WTC11 (cell line): ENCODE measurements at regions not wholly inside any gene's neighbourhood (a gene's known extent, or its start where the extent isn't known, plus 50 kb on each side); places are given as distances from the start of the nearest gene placed in this dataset.

Experiments used
- ATAC-seq: fragments of 200-7000 bp; cut with Tn5 transposase; 2 replicates; pipeline ENCODE4 v1.10.0; 2021; ENCODE audit warnings: mild to moderate bottlenecking, moderate library complexity
- CTCF ChIA-PET: fragments of 300-600 bp; sonication (Branson Sonifier 250); formaldehyde crosslinking; loops from one replicate; lab custom pipeline; 2021; ENCODE audit warnings: antibody characterized with exemption; lab: Charles Lee
- POLR2A ChIA-PET: fragments of 350-600 bp; sonication (Branson Sonifier 250); formaldehyde crosslinking; loops from one replicate; lab custom pipeline; 2021; ENCODE audit warnings: antibody characterized with exemption; lab: Charles Lee
- DNase-seq: peaks from one replicate; pipeline ENCODE4 v3.0.0; 2021; ENCODE audit warnings: low spot score
- H3K27ac Mint-ChIP-seq: 2 replicates; pipeline ENCODE4 v1.8.0; 2021; ENCODE audit warnings: mixed read lengths
- H3K27me3 Mint-ChIP-seq: 2 replicates; pipeline ENCODE4 v1.8.0; 2021; ENCODE audit warnings: low read depth, mild to moderate bottlenecking, moderate library complexity, mixed read lengths
- H3K36me3 Mint-ChIP-seq: 2 replicates; pipeline ENCODE4 v1.8.0; 2021; ENCODE audit warnings: mixed read lengths
- H3K4me1 Mint-ChIP-seq: 2 replicates; pipeline ENCODE4 v1.8.0; 2022; ENCODE audit warnings: mixed read lengths
- H3K4me3 Mint-ChIP-seq: 2 replicates; pipeline ENCODE4 v1.8.0; 2021; ENCODE audit warnings: mild to moderate bottlenecking, moderate library complexity, mixed read lengths
- H3K9me3 Mint-ChIP-seq: 2 replicates; pipeline ENCODE4 v1.8.0; 2021; ENCODE audit warnings: mixed read lengths
- CTCF ChIP-seq: fragments of 200-600 bp; IDR thresholded peaks from 2 replicates; pipeline ENCODE4 v1.8.0; 2022; ENCODE audit warnings: antibody characterized with exemption
- FOXJ3 ChIP-seq: sonication (generic); formaldehyde crosslinking; IDR thresholded peaks from 2 replicates; pipeline ENCODE4 v1.9.0; 2021; ENCODE audit warnings: missing genetic modification reagents, mild to moderate bottlenecking, borderline replicate concordance
- FOXK1 ChIP-seq: sonication (generic); formaldehyde crosslinking; IDR thresholded peaks from 2 replicates; pipeline ENCODE4 v1.8.0; 2022; ENCODE audit warnings: mild to moderate bottlenecking, moderate library complexity, missing genetic modification reagents
- IRF1 ChIP-seq: sonication (generic); formaldehyde crosslinking; IDR thresholded peaks from 2 replicates; pipeline ENCODE4 v1.8.0; 2023; ENCODE audit warnings: missing genetic modification reagents
- IRF2 ChIP-seq: sonication (generic); formaldehyde crosslinking; IDR thresholded peaks from 2 replicates; pipeline ENCODE4 v1.8.0; 2022; ENCODE audit warnings: low read depth, missing genetic modification reagents, borderline replicate concordance
- NFATC4 ChIP-seq: fragments of 250-450 bp; sonication (Bioruptor Pico); IDR thresholded peaks from 2 replicates; pipeline ENCODE4 v1.9.0; 2021; ENCODE audit warnings: mild to moderate bottlenecking
- NR2C2 ChIP-seq: sonication (generic); formaldehyde crosslinking; IDR thresholded peaks from 2 replicates; pipeline ENCODE4 v1.8.0; 2022; ENCODE audit warnings: mild to moderate bottlenecking, missing genetic modification reagents
- PRRX2 ChIP-seq: fragments of 250-450 bp; sonication (Bioruptor Pico); IDR thresholded peaks from 2 replicates; pipeline ENCODE4 v1.8.0; 2021; ENCODE audit warnings: mild to moderate bottlenecking
- SOX15 ChIP-seq: fragments of 250-450 bp; sonication (Bioruptor Pico); IDR thresholded peaks from 2 replicates; pipeline ENCODE4 v1.9.0; 2021; ENCODE audit warnings: mild to moderate bottlenecking
- ZBTB43 ChIP-seq: sonication (generic); formaldehyde crosslinking; IDR thresholded peaks from 2 replicates; pipeline ENCODE4 v1.8.1; 2023; ENCODE audit warnings: mild to moderate bottlenecking, missing genetic modification reagents
- ZNF121 ChIP-seq: sonication (generic); formaldehyde crosslinking; IDR thresholded peaks from 2 replicates; pipeline ENCODE4 v1.8.0; 2023; ENCODE audit warnings: missing genetic modification reagents
- ZNF138 ChIP-seq: sonication (generic); formaldehyde crosslinking; conservative IDR thresholded peaks from 2 replicates; pipeline ENCODE4 v1.8.1; 2022; ENCODE audit warnings: mild to moderate bottlenecking, moderate library complexity, missing genetic modification reagents
- ZNF232 ChIP-seq: sonication (generic); formaldehyde crosslinking; IDR thresholded peaks from 2 replicates; pipeline ENCODE4 v1.8.0; 2022; ENCODE audit warnings: mild to moderate bottlenecking, missing genetic modification reagents
- ZNF263 ChIP-seq: sonication (generic); formaldehyde crosslinking; IDR thresholded peaks from 2 replicates; pipeline ENCODE4 v1.8.1; 2022; ENCODE audit warnings: low read depth, mild to moderate bottlenecking, moderate library complexity, missing genetic modification reagents
- ZNF396 ChIP-seq: fragments of 250-450 bp; sonication (Bioruptor Pico); IDR thresholded peaks from 2 replicates; pipeline ENCODE4 v1.8.0; 2021; ENCODE audit warnings: mild to moderate bottlenecking, moderate library complexity, borderline replicate concordance
- ZSCAN18 ChIP-seq: fragments of 250-450 bp; sonication (Bioruptor Pico); IDR thresholded peaks from 2 replicates; pipeline ENCODE4 v2.1.2; 2022; ENCODE audit warnings: mild to moderate bottlenecking, moderate library complexity
- TF ChIP-seq, protein P1 (sequence below): fragments of 250-450 bp; sonication (Bioruptor Pico); IDR thresholded peaks from 2 replicates; pipeline ENCODE4 v1.8.0; 2021; ENCODE audit warnings: mild to moderate bottlenecking
- TF ChIP-seq, protein P2 (sequence below): sonication (generic); formaldehyde crosslinking; IDR thresholded peaks from 2 replicates; pipeline ENCODE4 v1.8.1; 2023; ENCODE audit warnings: mild to moderate bottlenecking, missing genetic modification reagents, moderate library complexity
- TF ChIP-seq, protein P3 (sequence below): sonication (generic); formaldehyde crosslinking; conservative IDR thresholded peaks from 2 replicates; pipeline ENCODE4 v1.8.1; 2023; ENCODE audit warnings: mild to moderate bottlenecking, low read depth, missing genetic modification reagents, moderate library complexity

DNA sequence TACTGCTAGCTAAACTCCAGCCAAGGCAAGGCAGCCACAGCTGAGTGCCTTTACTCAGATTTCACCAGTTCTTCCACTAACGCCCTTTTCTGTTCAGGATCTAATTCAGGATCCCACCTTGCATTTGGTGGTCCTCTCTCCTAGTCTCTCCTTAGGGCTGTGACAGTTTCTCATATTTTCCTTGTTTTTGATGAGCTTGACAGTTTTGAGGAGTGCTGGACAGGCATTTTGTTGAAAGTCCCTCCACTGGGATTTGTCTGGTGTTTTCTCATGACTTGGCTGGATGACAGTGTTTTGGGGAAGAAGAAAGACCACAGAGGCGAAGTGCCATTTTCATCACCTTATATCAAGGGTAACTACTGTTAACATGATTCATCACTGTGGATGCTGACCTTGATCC lies 162.3 kb upstream of the TSC22D1 start:
- Mint-ChIP-seq H3K36me3 (peaks cover 1% of the 10 kb centered on the region; the same call in 1 of the 2 replicates), H3K4me1 (peaks cover 14% of the 10 kb centered on the region), H3K9me3 (peaks cover 9% of the 10 kb centered on the region), H3K4me3 (no peak overlapping the region), H3K27ac (no peak overlapping the region), H3K27me3 (no peaks in the 10 kb centered on the region)
- ChIA-PET CTCF (interaction anchor here (0.5 to 1.2 kb wide), 7 partner anchors 12 to 80 kb away, joined by 3 to 5 read pairs (median 4); no protein-coding TSS in a partner anchor), POLR2A (no interaction called here)
- DNase-seq: no peak
- no peak for TF ChIP-seq IRF1 (CRISPR knock-in tag)
- no peak for TF ChIP-seq SOX15 (CRISPR knock-in tag)
- TF ChIP-seq ZSCAN18 (CRISPR knock-in tag): no peak
- no peak for TF ChIP-seq IRF2
- TF ChIP-seq PRRX2: no peak
- no peak for ATAC-seq

DNA sequence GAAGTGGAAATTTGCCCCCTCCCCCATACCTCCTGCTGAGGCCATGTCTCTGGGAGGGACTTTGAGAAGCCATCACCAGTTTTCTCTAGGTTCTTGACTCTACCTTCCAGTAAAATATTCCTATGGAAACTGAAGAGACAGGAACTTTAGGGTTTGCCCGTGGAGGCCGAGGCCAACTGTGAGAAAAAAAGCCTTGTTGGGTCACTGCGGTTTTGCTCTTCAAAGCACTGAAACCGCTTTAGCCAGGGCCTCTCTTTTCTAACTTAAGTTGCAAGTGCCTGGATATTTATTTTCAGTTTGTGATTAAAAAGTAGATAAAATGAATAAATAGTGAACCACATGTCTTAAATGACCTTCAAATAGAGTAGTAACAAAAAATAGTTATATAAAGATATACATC lies 159.7 kb upstream of the TSC22D1 start:
- DNase-seq: no peak
- CTCF ChIA-PET: no interaction called here
- Mint-ChIP-seq H3K27me3 (no peaks in the 10 kb centered on the region), H3K4me3 (no peak overlapping the region), H3K36me3 (no peaks in the 10 kb centered on the region)
- TF ChIP-seq ZBTB43 (no peak), FOXK1 (CRISPR knock-in tag) (no peak), IRF2 (no peak)
- TF ChIP-seq, all 79 proteins: peak for 0
- no peak for ATAC-seq
- peaks cover 14% of the 10 kb centered on the region for H3K4me1 Mint-ChIP-seq
- POLR2A ChIA-PET: no interaction called here
- peaks cover 4% of the 10 kb centered on the region; the same call in 1 of the 2 replicates for H3K9me3 Mint-ChIP-seq
- H3K27ac Mint-ChIP-seq: no peak overlapping the region

DNA sequence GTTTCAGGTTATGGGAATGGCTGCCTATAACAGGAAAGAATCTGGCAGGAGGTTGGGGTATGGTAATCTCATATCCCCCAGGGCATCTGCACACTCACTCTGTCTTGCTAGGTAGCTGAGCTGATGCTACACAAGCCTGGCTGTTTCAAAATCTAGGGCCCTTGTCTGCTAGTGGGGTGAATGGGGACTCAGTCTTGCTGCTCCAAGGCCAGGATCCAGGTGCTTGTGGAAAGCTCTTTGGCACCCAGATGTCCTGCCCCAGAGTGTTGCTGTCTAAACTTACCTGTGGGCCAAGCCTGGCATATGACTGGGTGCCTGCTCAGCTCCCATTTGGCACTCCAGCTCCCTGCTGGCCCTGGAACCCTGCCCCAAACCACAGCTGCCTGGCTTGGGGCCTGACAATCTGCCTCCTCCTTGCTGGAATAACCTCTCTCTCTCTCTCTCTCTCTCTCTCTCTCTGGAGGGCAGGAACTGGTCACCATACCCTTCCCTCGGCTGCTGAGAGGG lies 158.1 kb upstream of the TSC22D1 start:
- H3K9me3 Mint-ChIP-seq: peaks cover 4% of the 10 kb centered on the region; the same call in 1 of the 2 replicates
- H3K4me3 Mint-ChIP-seq: no peak overlapping the region
- CTCF ChIA-PET: interaction anchor here (0.7 kb wide), 1 partner anchor 84 kb away, joined by 4 read pairs; no protein-coding TSS in a partner anchor
- H3K27ac Mint-ChIP-seq: no peak overlapping the region
- no peaks in the 10 kb centered on the region for H3K36me3 Mint-ChIP-seq
- TF ChIP-seq, protein P1, sequence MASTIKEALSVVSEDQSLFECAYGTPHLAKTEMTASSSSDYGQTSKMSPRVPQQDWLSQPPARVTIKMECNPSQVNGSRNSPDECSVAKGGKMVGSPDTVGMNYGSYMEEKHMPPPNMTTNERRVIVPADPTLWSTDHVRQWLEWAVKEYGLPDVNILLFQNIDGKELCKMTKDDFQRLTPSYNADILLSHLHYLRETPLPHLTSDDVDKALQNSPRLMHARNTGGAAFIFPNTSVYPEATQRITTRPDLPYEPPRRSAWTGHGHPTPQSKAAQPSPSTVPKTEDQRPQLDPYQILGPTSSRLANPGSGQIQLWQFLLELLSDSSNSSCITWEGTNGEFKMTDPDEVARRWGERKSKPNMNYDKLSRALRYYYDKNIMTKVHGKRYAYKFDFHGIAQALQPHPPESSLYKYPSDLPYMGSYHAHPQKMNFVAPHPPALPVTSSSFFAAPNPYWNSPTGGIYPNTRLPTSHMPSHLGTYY: no peak
- TF ChIP-seq FOXJ3 (CRISPR knock-in tag): no peak
- no peak for TF ChIP-seq NFATC4
- TF ChIP-seq, all 79 proteins: peak for 0
- ATAC-seq (no peak), DNase-seq (no peak)
- POLR2A ChIA-PET: interaction anchor here (0.5 kb wide), 1 partner anchor 90 kb away, joined by 3 read pairs; no protein-coding TSS in a partner anchor
- Mint-ChIP-seq H3K4me1 (peaks cover 13% of the 10 kb centered on the region), H3K27me3 (no peaks in the 10 kb centered on the region)

DNA sequence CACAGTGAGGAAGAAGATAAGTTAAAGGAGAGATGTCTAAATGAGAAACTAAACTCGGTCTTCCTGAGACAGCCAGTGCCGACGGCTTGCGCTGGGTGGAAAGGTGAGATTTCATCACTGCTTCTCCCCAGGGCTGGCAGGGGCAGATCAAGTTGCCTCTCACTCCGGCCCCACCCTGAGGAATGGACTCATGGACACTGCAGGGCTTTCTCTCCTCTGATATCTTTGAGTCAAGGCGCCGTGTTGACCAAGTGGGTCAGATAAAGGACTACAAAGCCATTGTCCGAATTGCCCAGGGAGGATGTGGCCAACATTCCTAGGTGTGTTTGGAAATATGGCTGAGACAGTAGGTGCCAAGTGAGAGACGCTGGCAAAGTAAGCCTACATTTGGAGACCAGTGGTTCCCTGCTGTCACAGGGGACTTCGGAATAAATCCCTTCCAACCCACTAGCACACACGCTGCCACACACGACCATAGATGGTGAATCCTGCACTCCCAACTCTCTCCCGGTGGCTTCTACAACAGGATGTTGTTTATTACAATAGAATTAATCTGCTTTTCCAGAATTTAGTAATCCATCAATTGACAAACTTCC lies 156.5 kb upstream of the TSC22D1 start:
- ChIA-PET POLR2A (no interaction called here), CTCF (no interaction called here)
- H3K27me3 Mint-ChIP-seq: no peaks in the 10 kb centered on the region
- H3K4me3 Mint-ChIP-seq: no peak overlapping the region
- ATAC-seq (no peak), DNase-seq (no peak)
- peaks cover 4% of the 10 kb centered on the region; the same call in 1 of the 2 replicates for H3K9me3 Mint-ChIP-seq
- H3K27ac Mint-ChIP-seq: no peak overlapping the region
- peaks cover 8% of the 10 kb centered on the region for H3K4me1 Mint-ChIP-seq
- H3K36me3 Mint-ChIP-seq: no peaks in the 10 kb centered on the region
- TF ChIP-seq ZNF121 (no peak), ZNF263 (CRISPR knock-in tag) (no peak), ZNF396 (CRISPR knock-in tag) (no peak), CTCF (no peak), ZNF232 (CRISPR knock-in tag) (no peak), FOXJ3 (CRISPR knock-in tag) (no peak), NR2C2 (CRISPR knock-in tag) (no peak), ZNF138 (CRISPR knock-in tag) (no peak)
- TF ChIP-seq, protein P2, sequence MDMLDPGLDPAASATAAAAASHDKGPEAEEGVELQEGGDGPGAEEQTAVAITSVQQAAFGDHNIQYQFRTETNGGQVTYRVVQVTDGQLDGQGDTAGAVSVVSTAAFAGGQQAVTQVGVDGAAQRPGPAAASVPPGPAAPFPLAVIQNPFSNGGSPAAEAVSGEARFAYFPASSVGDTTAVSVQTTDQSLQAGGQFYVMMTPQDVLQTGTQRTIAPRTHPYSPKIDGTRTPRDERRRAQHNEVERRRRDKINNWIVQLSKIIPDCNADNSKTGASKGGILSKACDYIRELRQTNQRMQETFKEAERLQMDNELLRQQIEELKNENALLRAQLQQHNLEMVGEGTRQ (CRISPR knock-in tag): no peak
- TF ChIP-seq, protein P3, sequence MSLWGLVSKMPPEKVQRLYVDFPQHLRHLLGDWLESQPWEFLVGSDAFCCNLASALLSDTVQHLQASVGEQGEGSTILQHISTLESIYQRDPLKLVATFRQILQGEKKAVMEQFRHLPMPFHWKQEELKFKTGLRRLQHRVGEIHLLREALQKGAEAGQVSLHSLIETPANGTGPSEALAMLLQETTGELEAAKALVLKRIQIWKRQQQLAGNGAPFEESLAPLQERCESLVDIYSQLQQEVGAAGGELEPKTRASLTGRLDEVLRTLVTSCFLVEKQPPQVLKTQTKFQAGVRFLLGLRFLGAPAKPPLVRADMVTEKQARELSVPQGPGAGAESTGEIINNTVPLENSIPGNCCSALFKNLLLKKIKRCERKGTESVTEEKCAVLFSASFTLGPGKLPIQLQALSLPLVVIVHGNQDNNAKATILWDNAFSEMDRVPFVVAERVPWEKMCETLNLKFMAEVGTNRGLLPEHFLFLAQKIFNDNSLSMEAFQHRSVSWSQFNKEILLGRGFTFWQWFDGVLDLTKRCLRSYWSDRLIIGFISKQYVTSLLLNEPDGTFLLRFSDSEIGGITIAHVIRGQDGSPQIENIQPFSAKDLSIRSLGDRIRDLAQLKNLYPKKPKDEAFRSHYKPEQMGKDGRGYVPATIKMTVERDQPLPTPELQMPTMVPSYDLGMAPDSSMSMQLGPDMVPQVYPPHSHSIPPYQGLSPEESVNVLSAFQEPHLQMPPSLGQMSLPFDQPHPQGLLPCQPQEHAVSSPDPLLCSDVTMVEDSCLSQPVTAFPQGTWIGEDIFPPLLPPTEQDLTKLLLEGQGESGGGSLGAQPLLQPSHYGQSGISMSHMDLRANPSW (CRISPR knock-in tag): no peak
